GM12875 (cell line): ENCODE measurements at regions not wholly inside any gene's neighbourhood (a gene's known extent, or its start where the extent isn't known, plus 50 kb on each side); places are given as distances from the start of the nearest gene placed in this dataset.

Experiments
- H3K4me3 ChIP-seq: one replicate; pipeline ENCODE4 v1.5.1; 2011; ENCODE audit warnings: low read depth, low read length, control low read depth
- TF ChIP-seq, protein P1 (sequence below): IDR thresholded peaks from 2 replicates; pipeline ENCODE4 v1.5.1; 2011; ENCODE audit warnings: low read depth, mild to moderate bottlenecking, control low read depth, inconsistent platforms, low read length, moderate library complexity, borderline replicate concordance; ENCODE audit not compliant: insufficient read depth

DNA sequence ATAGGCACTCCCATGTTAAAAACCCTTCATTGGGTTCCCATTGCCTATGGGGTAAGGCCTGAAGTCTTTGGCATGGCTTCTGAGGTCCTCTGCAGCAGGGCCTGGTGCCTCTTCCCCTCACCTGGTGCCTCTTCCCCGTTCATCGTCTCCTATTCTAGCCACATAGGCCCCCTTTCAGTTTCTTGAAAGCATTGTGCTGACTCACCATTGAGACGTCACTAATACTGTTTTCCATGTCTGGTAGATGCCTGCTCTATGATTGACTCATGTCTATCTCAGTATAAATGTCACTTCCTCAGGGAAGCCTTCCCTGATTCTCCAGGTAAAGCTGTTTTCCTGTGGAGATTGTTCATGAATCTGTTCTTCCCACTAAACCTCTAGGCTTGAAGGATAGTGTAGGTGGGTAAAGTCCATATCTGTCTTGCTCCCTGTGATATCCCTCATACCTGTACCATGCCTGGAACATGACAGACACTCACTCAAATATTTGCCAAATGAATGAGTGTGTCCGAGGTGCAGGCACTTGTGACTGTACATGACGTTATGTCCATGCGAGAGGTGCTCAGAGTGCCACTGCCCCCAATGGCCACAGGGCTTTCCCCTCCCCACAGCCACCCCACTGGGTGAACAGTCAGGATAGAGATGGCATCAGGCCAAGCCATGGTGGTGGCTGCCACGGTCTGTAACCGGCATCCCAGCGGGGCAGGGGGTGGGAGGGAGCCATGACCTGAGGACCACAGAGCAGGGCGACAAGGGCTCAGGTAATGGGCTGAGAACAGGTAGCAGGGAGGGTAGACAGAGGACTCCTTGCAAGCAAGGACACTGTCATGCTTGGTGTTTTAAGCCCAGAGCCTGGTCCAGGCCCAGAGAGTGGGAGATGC lies 85.2 kb upstream of the FAM20A start:
- no peak overlapping the region for H3K4me3 ChIP-seq
- TF ChIP-seq, protein P1, sequence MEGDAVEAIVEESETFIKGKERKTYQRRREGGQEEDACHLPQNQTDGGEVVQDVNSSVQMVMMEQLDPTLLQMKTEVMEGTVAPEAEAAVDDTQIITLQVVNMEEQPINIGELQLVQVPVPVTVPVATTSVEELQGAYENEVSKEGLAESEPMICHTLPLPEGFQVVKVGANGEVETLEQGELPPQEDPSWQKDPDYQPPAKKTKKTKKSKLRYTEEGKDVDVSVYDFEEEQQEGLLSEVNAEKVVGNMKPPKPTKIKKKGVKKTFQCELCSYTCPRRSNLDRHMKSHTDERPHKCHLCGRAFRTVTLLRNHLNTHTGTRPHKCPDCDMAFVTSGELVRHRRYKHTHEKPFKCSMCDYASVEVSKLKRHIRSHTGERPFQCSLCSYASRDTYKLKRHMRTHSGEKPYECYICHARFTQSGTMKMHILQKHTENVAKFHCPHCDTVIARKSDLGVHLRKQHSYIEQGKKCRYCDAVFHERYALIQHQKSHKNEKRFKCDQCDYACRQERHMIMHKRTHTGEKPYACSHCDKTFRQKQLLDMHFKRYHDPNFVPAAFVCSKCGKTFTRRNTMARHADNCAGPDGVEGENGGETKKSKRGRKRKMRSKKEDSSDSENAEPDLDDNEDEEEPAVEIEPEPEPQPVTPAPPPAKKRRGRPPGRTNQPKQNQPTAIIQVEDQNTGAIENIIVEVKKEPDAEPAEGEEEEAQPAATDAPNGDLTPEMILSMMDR: no peak

- H3K4me3 ChIP-seq: no peak overlapping the region
- TF ChIP-seq, protein P1: no peak
Measured at GRCh38 chr17:68684949-68685357, 83.8 kb upstream of the FAM20A start.

DNA sequence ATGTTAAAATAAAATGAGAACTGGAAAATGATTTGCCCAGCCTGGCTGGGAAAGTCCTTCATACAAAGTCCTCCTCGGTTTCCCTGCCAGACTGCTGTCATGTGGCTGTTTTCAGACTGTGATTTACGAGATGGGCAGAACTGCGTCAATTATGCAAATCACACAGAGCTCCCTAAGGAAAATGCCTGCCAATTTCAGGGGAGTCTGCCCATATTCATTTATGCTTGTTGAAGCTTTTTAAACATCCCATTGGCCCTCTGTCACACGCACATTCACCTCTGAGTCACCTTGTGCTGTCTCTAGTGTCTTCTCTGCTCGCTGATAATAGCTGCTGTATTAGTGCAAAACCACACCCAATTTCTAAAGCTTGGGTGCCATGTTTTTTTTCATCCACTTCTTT lies 81.7 kb upstream of the FAM20A start:
- no peak overlapping the region for H3K4me3 ChIP-seq
- TF ChIP-seq, protein P1: no peak

GRCh38 chr17:68679882-68680281 lies 78.7 kb upstream of the FAM20A start:
- TF ChIP-seq, protein P1: no peak
- H3K4me3 ChIP-seq: no peak overlapping the region

GRCh38 chr17:68676856-68677255 lies 75.7 kb upstream of the FAM20A start:
- TF ChIP-seq, protein P1: no peak
- no peak overlapping the region for H3K4me3 ChIP-seq

- TF ChIP-seq, protein P1: no peak
- H3K4me3 ChIP-seq: no peak overlapping the region
Measured at GRCh38 chr17:68675723-68676122, 74.6 kb upstream of the FAM20A start.
